ENCODE measurements at regions not wholly inside any gene's neighbourhood (a gene's known extent, or its start where the extent isn't known, plus 50 kb on each side); places are given as distances from the start of the nearest gene placed in this dataset.

GRCh38 chr7:10723832-10724231, 249.8 kb upstream of the PHF14 start:
- in situ Hi-C loops (cut with MboI; ENCODE audit: low sequenced_read_pairs), result no loop called here
- Histone ChIP-seq H3K4me2 (ENCODE audit: low read depth, low read length) (no peak overlapping the region), H4K91ac (ENCODE audit: insufficient read depth, low read depth, low read length) (no peak overlapping the region), H3K9ac (ENCODE audit: low read depth, low read length) (no peak overlapping the region), H2AK9ac (replicated peaks; ENCODE audit: low read depth, low read length, poor library complexity) (no peak overlapping the region), H3K4me3 (ENCODE audit: insufficient read depth, low read depth, low read length) (no peak overlapping the region), H2BK15ac (ENCODE audit: low read depth, low read length) (no peak overlapping the region), H3K4ac (ENCODE audit: low read depth, low read length) (no peak overlapping the region), H3K56ac (ENCODE audit: extremely low read depth, insufficient read depth, low read length) (no peak overlapping the region), H4K8ac (ENCODE audit: low read depth in 2 of 2, low read length in 2 of 2) (no peak overlapping the region), H3K27ac (ENCODE audit: insufficient read depth, low read length) (no peak overlapping the region), H3K18ac (ENCODE audit: low read depth, low read length) (no peak overlapping the region), H4K20me1 (ENCODE audit: insufficient read depth, low read length) (no peaks in the 10 kb centered on the region), H2BK5ac (ENCODE audit: low read depth, low read length, poor library complexity, severe bottlenecking) (no peak overlapping the region), H3K79me1 (ENCODE audit: low read depth in 1 of 2, low read length in 2 of 2) (no peaks in the 10 kb centered on the region), H2AFZ (replicated peaks; ENCODE audit: low read length, poor library complexity) (no peak overlapping the region), H3K9me1 (ENCODE audit: insufficient read depth, low read length) (no peaks in the 10 kb centered on the region), H2BK120ac (ENCODE audit: low read depth, low read length) (no peak overlapping the region), H3K36me3 (ENCODE audit: control insufficient read depth, insufficient read depth, low read length) (no peaks in the 10 kb centered on the region), H3K14ac (replicated peaks; ENCODE audit: low read depth, low read length) (no peak overlapping the region), H3K23ac (ENCODE audit: low read depth, low read length) (no peak overlapping the region), H4K5ac (ENCODE audit: low read depth, low read length) (no peak overlapping the region), H2BK20ac (ENCODE audit: low read depth, low read length) (no peak overlapping the region), H3K9me3 (ENCODE audit: control insufficient read depth, insufficient read depth, low read length) (peaks cover 6% of the 10 kb centered on the region), H3K4me1 (ENCODE audit: control insufficient read depth, insufficient read depth, low read length) (no peaks in the 10 kb centered on the region), H3K27me3 (ENCODE audit: control insufficient read depth, insufficient read depth, low read length) (no peaks in the 10 kb centered on the region), H2AK5ac (ENCODE audit: low read depth, low read length) (no peak overlapping the region)
- ChIA-PET CTCF (no interaction called here), POLR2A (ENCODE audit: unreplicated experiment) (no interaction called here)
- BruUV-seq (replicated peaks), result no TSS peak
- DNase-seq (no peak), ATAC-seq (ENCODE audit: low read depth) (no peak)
- dilution Hi-C loops (cut with HindIII; ENCODE audit: low sequenced_read_pairs, unreplicated experiment), result no loop called here
- WGBS, 2 experiments (ENCODE audit: extremely low coverage in 2 of 2, insufficient read length in 1 of 2), result no CpG with 5 or more reads among the region's 1 CpG
- intact Hi-C loops (cut with micrococcal nuclease), result no loop called here
- no peak for TF ChIP-seq USF2 (IDR thresholded peaks at IDR 0.05; ENCODE audit: low read depth, low read length)
- no peak for TF ChIP-seq MXI1 (IDR thresholded peaks at IDR 0.05; ENCODE audit: borderline replicate concordance, low read depth, low read length)
- TF ChIP-seq CEBPB (IDR thresholded peaks at IDR 0.05; ENCODE audit: low read depth, low read length), result no peak
- no peak for TF ChIP-seq MAZ (IDR thresholded peaks at IDR 0.05; ENCODE audit: borderline replicate concordance, low read depth, low read length)
- TF ChIP-seq CTCF (conservative IDR thresholded peaks at IDR 0.05; ENCODE audit: low read depth, low read length), result no peak
- TF ChIP-seq BHLHE40 (IDR thresholded peaks at IDR 0.05; ENCODE audit: low read depth, low read length), result no peak
- TF ChIP-seq MAFK (IDR thresholded peaks at IDR 0.05; ENCODE audit: low read depth, low read length), result no peak

All from IMR-90 (cell line).